HG02884 (cell line): ENCODE measurements at regions not wholly inside any gene's neighbourhood (a gene's known extent, or its start where the extent isn't known, plus 50 kb on each side); places are given as distances from the start of the nearest gene placed in this dataset.

Source experiments
- ATAC-seq: cut with Tn5 transposase; IDR thresholded peaks from one replicate; pipeline ENCODE4 v1.9.1; 2021; ENCODE audit warnings: mild to moderate bottlenecking, moderate library complexity; ENCODE audit not compliant: unreplicated experiment

GRCh38 chr3:177992993-177993970 lies 543.0 kb upstream of the KCNMB2 start:
- ATAC-seq, result no peak

GRCh38 chr3:177994976-177995375 lies 541.3 kb upstream of the KCNMB2 start:
- no peak for ATAC-seq

- no peak for ATAC-seq
Observed at GRCh38 chr3:177995381-177996085, 540.7 kb upstream of the KCNMB2 start.

GRCh38 chr3:178001670-178002101 lies 534.5 kb upstream of the KCNMB2 start:
- peak; percentile 98 for ATAC-seq

- peak; percentile 12 for ATAC-seq
Observed at GRCh38 chr3:178002113-178002512, 534.1 kb upstream of the KCNMB2 start.

- ATAC-seq, result no peak
Observed at GRCh38 chr3:178003756-178004155, 532.5 kb upstream of the KCNMB2 start.

- no peak for ATAC-seq
Observed at GRCh38 chr3:178005961-178006360, 530.3 kb upstream of the KCNMB2 start.

GRCh38 chr3:178010306-178010705 lies 525.9 kb upstream of the KCNMB2 start:
- no peak for ATAC-seq

GRCh38 chr3:178019645-178020044 lies 516.6 kb upstream of the KCNMB2 start:
- no peak for ATAC-seq

- no peak for ATAC-seq
Observed at GRCh38 chr3:178022599-178022998, 513.6 kb upstream of the KCNMB2 start.

- no peak for ATAC-seq
Observed at GRCh38 chr3:178028933-178029332, 507.3 kb upstream of the KCNMB2 start.

- no peak for ATAC-seq
Observed at GRCh38 chr3:178036451-178037144, 499.6 kb upstream of the KCNMB2 start.

- ATAC-seq, result no peak
Observed at GRCh38 chr3:178041931-178042330, 494.3 kb upstream of the KCNMB2 start.

- ATAC-seq, result no peak
Observed at GRCh38 chr3:178042376-178042775, 493.9 kb upstream of the KCNMB2 start.

- no peak for ATAC-seq
Observed at GRCh38 chr3:178043084-178043483, 493.2 kb upstream of the KCNMB2 start.

GRCh38 chr3:178044320-178044719 lies 491.9 kb upstream of the KCNMB2 start:
- ATAC-seq, result no peak

GRCh38 chr3:178047496-178047895 lies 488.7 kb upstream of the KCNMB2 start:
- ATAC-seq, result no peak

GRCh38 chr3:178048768-178049167 lies 487.5 kb upstream of the KCNMB2 start:
- ATAC-seq, result no peak

- ATAC-seq, result no peak
Observed at GRCh38 chr3:178054471-178054870, 481.8 kb upstream of the KCNMB2 start.

- ATAC-seq, result no peak
Observed at GRCh38 chr3:178055939-178056338, 480.3 kb upstream of the KCNMB2 start.

- ATAC-seq, result no peak
Observed at GRCh38 chr3:178056868-178057267, 479.4 kb upstream of the KCNMB2 start.
